Caco-2 (cell line): ENCODE measurements at regions not wholly inside any gene's neighbourhood (a gene's known extent, or its start where the extent isn't known, plus 50 kb on each side); places are given as distances from the start of the nearest gene placed in this dataset.
A peak's percentile ranks its signal among the peaks of the same experiment; 100 is the strongest.

Source experiments
- BruUV-seq: library from RNA; stranded (reverse); fragments of 400-500 nt; replicated peaks from 2 replicates; lab custom pipeline; 2021; lab: Mats Ljungman, UMichigan
- CTCF ChIA-PET: fragments of 300-600 bp; sonication (Branson Sonifier 250); formaldehyde crosslinking; loops from one replicate; lab custom pipeline; 2022; ENCODE audit warnings: antibody characterized with exemption; lab: Charles Lee
- POLR2A ChIA-PET: fragments of 300-600 bp; sonication (Branson Sonifier 250); formaldehyde crosslinking; loops from one replicate; lab custom pipeline; 2022; ENCODE audit warnings: antibody characterized with exemption; lab: Charles Lee
- DNase-seq, 2 experiments: peaks; one replicate each; pipeline versions ENCODE4 v3.0.0 to v3.0.0-alpha.2; 2020 to 2022
- H3K27me3 ChIP-seq: replicated peaks from 2 replicates; pipeline ENCODE4 v1.6.0; 2011; ENCODE audit warnings: low read length; ENCODE audit not compliant: control insufficient read depth, insufficient read depth
- H3K36me3 ChIP-seq: 2 replicates; pipeline ENCODE4 v1.5.1; 2011; ENCODE audit warnings: low read length; ENCODE audit not compliant: control insufficient read depth, insufficient read depth
- H3K4me1 ChIP-seq: fragments of 250-450 bp; sonication (Bioruptor Pico); 2 replicates; pipeline ENCODE4 v1.5.1; 2020; ENCODE audit warnings: mild to moderate bottlenecking
- H3K4me3 ChIP-seq: 2 replicates; pipeline ENCODE4 v1.5.1; 2011; ENCODE audit warnings: low read depth, mild to moderate bottlenecking, control low read depth, low read length
- H3K9me3 ChIP-seq: fragments of 250-450 bp; sonication (Bioruptor Pico); 2 replicates; pipeline ENCODE4 v1.5.1; 2020; ENCODE audit warnings: mild to moderate bottlenecking, moderate library complexity
- H3K27ac Mint-ChIP-seq: one replicate; pipeline ENCODE4 v1.8.0; 2022; ENCODE audit warnings: mixed read lengths; ENCODE audit not compliant: unreplicated experiment
- H3K27me3 Mint-ChIP-seq: one replicate; pipeline ENCODE4 v1.8.0; 2022; ENCODE audit warnings: mixed read lengths; ENCODE audit not compliant: insufficient read depth, unreplicated experiment
- H3K36me3 Mint-ChIP-seq: one replicate; pipeline ENCODE4 v1.8.0; 2022; ENCODE audit warnings: mild to moderate bottlenecking, mixed read lengths; ENCODE audit not compliant: insufficient read depth, unreplicated experiment
- H3K4me1 Mint-ChIP-seq: one replicate; pipeline ENCODE4 v1.8.0; 2022; ENCODE audit warnings: low read depth, mixed read lengths; ENCODE audit not compliant: unreplicated experiment
- H3K4me3 Mint-ChIP-seq: one replicate; pipeline ENCODE4 v1.8.0; 2022; ENCODE audit warnings: mild to moderate bottlenecking, moderate library complexity, mixed read lengths; ENCODE audit not compliant: unreplicated experiment
- H3K9me3 Mint-ChIP-seq: one replicate; pipeline ENCODE4 v1.8.0; 2022; ENCODE audit warnings: mixed read lengths; ENCODE audit not compliant: unreplicated experiment
- CTCF ChIP-seq, 2 experiments: fragments of 200-600 bp in 1 of 2; IDR thresholded peaks; 1 replicate in 1 of 2; 2 replicates in 1 of 2; pipeline versions ENCODE4 v1.5.1 to v1.8.0; 2011 to 2022; ENCODE audit warnings: antibody characterized with exemption in 1 of 2, control low read depth in 1 of 2, inconsistent platforms in 1 of 2, low read depth in 1 of 2, low read length in 1 of 2, mild to moderate bottlenecking in 1 of 2, moderate library complexity in 1 of 2; ENCODE audit not compliant: insufficient read depth in 1 of 2, severe bottlenecking in 1 of 2, unreplicated experiment in 1 of 2
- intact Hi-C: fragments of 100-400 bp; cut with micrococcal nuclease; formaldehyde crosslinking; loops from one replicate; pipeline ENCODE4 v1.10.0; 2022; ENCODE audit not compliant: unreplicated experiment

- Mint-ChIP-seq H3K27ac (no peak overlapping the region), H3K36me3 (no peaks in the 10 kb centered on the region), H3K4me1 (peaks cover 14% of the 10 kb centered on the region), H3K4me3 (no peak overlapping the region), H3K9me3 (no peaks in the 10 kb centered on the region), H3K27me3 (no peaks in the 10 kb centered on the region)
- no peaks in the 10 kb centered on the region for H3K27me3 ChIP-seq
- no peaks in the 10 kb centered on the region for H3K36me3 ChIP-seq
- H3K4me3 ChIP-seq = no peak overlapping the region
- H3K4me1 ChIP-seq = peaks cover 19% of the 10 kb centered on the region
- no TSS peak for BruUV-seq
- intact Hi-C loops = no loop called here
- ChIA-PET CTCF (no interaction called here), POLR2A (no interaction called here)
- TF ChIP-seq CTCF (IDR thresholded peaks at IDR 0.05; ENCODE audit: insufficient read depth in 1 of 2, low read depth in 1 of 2, low read length in 1 of 2, severe bottlenecking in 1 of 2, unreplicated experiment in 1 of 2) = no peak
- no peaks in the 10 kb centered on the region for H3K9me3 ChIP-seq
- DNase-seq = peak; percentile 46 to 65
These were observed 220.2 kb downstream of the SHQ1 start for GRCh38 chr3:72628065-72628464.

- BruUV-seq = no TSS peak
- no peak overlapping the region for H3K4me3 ChIP-seq
- Mint-ChIP-seq H3K4me1 (peaks cover 14% of the 10 kb centered on the region), H3K27ac (no peak overlapping the region), H3K36me3 (no peaks in the 10 kb centered on the region), H3K9me3 (no peaks in the 10 kb centered on the region), H3K27me3 (no peaks in the 10 kb centered on the region), H3K4me3 (no peak overlapping the region)
- POLR2A ChIA-PET = no interaction called here
- intact Hi-C loops = no loop called here
- no peaks in the 10 kb centered on the region for H3K9me3 ChIP-seq
- peaks cover 19% of the 10 kb centered on the region for H3K4me1 ChIP-seq
- no peak for DNase-seq
- no peaks in the 10 kb centered on the region for H3K36me3 ChIP-seq
- TF ChIP-seq CTCF (IDR thresholded peaks at IDR 0.05; ENCODE audit: insufficient read depth in 1 of 2, low read depth in 1 of 2, low read length in 1 of 2, severe bottlenecking in 1 of 2, unreplicated experiment in 1 of 2) = no peak
- no peaks in the 10 kb centered on the region for H3K27me3 ChIP-seq
- CTCF ChIA-PET = interaction anchor here (0.6 kb wide), 1 partner anchor 76 kb away, joined by 6 read pairs; no protein-coding TSS in a partner anchor
These were observed 221.0 kb downstream of the SHQ1 start for GRCh38 chr3:72627271-72627670.

- H3K4me3 Mint-ChIP-seq = no peak overlapping the region
- H3K9me3 Mint-ChIP-seq = no peaks in the 10 kb centered on the region
- POLR2A ChIA-PET = no interaction called here
- no peaks in the 10 kb centered on the region for H3K36me3 Mint-ChIP-seq
- peaks cover 19% of the 10 kb centered on the region for H3K4me1 ChIP-seq
- intact Hi-C loops = no loop called here
- no TSS peak for BruUV-seq
- H3K27ac Mint-ChIP-seq = no peak overlapping the region
- H3K27me3 ChIP-seq = no peaks in the 10 kb centered on the region
- H3K9me3 ChIP-seq = no peaks in the 10 kb centered on the region
- DNase-seq = peak in 1 of 2 experiments; percentile 3
- peaks cover 14% of the 10 kb centered on the region for H3K4me1 Mint-ChIP-seq
- H3K27me3 Mint-ChIP-seq = no peaks in the 10 kb centered on the region
- TF ChIP-seq CTCF (IDR thresholded peaks at IDR 0.05; ENCODE audit: insufficient read depth in 1 of 2, low read depth in 1 of 2, low read length in 1 of 2, severe bottlenecking in 1 of 2, unreplicated experiment in 1 of 2) = no peak
- CTCF ChIA-PET = no interaction called here
- no peak overlapping the region for H3K4me3 ChIP-seq
- H3K36me3 ChIP-seq = no peaks in the 10 kb centered on the region
These were observed 222.5 kb downstream of the SHQ1 start for GRCh38 chr3:72625602-72626337.
